COR-L47 (cell line): ENCODE measurements at regions not wholly inside any gene's neighbourhood (a gene's known extent, or its start where the extent isn't known, plus 50 kb on each side); places are given as distances from the start of the nearest gene placed in this dataset.

Experiments
- DNase-seq: peaks from one replicate; lab custom pipeline; 2025; lab: John Stamatoyannopoulos, UW

GRCh38 chr2:58669998-58670397 is 428.9 kb upstream of the FANCL start:
- DNase-seq: no peak

GRCh38 chr2:58667137-58667774 is 426.1 kb upstream of the FANCL start:
- DNase-seq: no peak

GRCh38 chr2:58666323-58666970 is 425.3 kb upstream of the FANCL start:
- no peak for DNase-seq

- no peak for DNase-seq
Observed at GRCh38 chr2:58665154-58665553, 424.0 kb upstream of the FANCL start.

GRCh38 chr2:58664523-58665151 is 423.5 kb upstream of the FANCL start:
- DNase-seq: peak; percentile 31

- no peak for DNase-seq
Observed at GRCh38 chr2:58660046-58660445, 418.9 kb upstream of the FANCL start.

- DNase-seq: no peak
Observed at GRCh38 chr2:58655152-58655551, 414.0 kb upstream of the FANCL start.

- DNase-seq: no peak
Observed at GRCh38 chr2:58651930-58652329, 410.8 kb upstream of the FANCL start.

- DNase-seq: no peak
Observed at GRCh38 chr2:58650781-58651180, 409.7 kb upstream of the FANCL start.

GRCh38 chr2:58649756-58650155 is 408.6 kb upstream of the FANCL start:
- no peak for DNase-seq

GRCh38 chr2:58645017-58645416 is 403.9 kb upstream of the FANCL start:
- DNase-seq: no peak

- no peak for DNase-seq
Observed at GRCh38 chr2:58644451-58644850, 403.3 kb upstream of the FANCL start.

GRCh38 chr2:58641001-58641400 is 399.9 kb upstream of the FANCL start:
- no peak for DNase-seq

GRCh38 chr2:58640042-58640441 is 398.9 kb upstream of the FANCL start:
- DNase-seq: no peak

- DNase-seq: no peak
Observed at GRCh38 chr2:58638256-58638805, 397.2 kb upstream of the FANCL start.

- no peak for DNase-seq
Observed at GRCh38 chr2:58636872-58637271, 395.7 kb upstream of the FANCL start.

GRCh38 chr2:58635801-58636375 is 394.8 kb upstream of the FANCL start:
- no peak for DNase-seq

GRCh38 chr2:58634653-58635370 is 393.7 kb upstream of the FANCL start:
- DNase-seq: peak; percentile 54

- DNase-seq: no peak
Observed at GRCh38 chr2:58633613-58634365, 392.7 kb upstream of the FANCL start.

GRCh38 chr2:58631986-58632385 is 390.9 kb upstream of the FANCL start:
- DNase-seq: no peak

GRCh38 chr2:58629545-58630119 is 388.5 kb upstream of the FANCL start:
- no peak for DNase-seq
